D721Med (cell line): ENCODE measurements at regions not wholly inside any gene's neighbourhood (a gene's known extent, or its start where the extent isn't known, plus 50 kb on each side); places are given as distances from the start of the nearest gene placed in this dataset.

Experiments
- DNase-seq: peaks from one replicate; pipeline ENCODE4 v3.0.0; 2011; ENCODE audit warnings: low spot score; ENCODE audit not compliant: insufficient read length
- FAIRE-seq: peaks from 2 replicates; lab custom pipeline; 2011; peaks lifted over from hg19 to GRCh38; lab: Jason Lieb, UNC
- CTCF ChIP-seq: IDR thresholded peaks from 2 replicates; pipeline ENCODE4 v1.5.1; 2012; ENCODE audit warnings: mild to moderate bottlenecking, control low read depth; ENCODE audit not compliant: insufficient read depth; ENCODE audit errors: missing control alignments

- no peak for TF ChIP-seq CTCF
- DNase-seq, result no peak
- FAIRE-seq, result no peak
These were observed 1076.5 kb upstream of the ARRDC3 start for GRCh38 chr5:92459654-92460053.

DNA sequence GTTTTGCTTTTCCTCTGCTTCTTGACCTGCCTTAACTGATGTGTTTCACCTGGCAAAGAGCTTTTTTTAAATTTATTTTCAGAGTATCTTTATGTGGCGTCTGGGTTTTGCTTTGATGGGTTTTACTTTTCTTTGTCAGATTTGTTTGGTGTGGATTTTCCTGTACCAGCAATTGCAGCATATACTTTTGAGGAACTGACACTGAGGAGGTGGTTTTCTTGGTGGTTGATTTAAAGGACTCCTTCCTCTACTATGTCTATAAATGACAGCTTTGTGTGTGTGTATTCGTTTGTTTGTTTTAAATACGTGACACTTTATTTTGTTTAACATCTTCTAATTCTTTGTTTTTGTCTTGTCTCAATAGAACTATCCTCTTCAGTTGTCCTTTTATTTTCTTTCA lies 1071.9 kb upstream of the ARRDC3 start:
- DNase-seq (no peak), FAIRE-seq (no peak)
- no peak for TF ChIP-seq CTCF

DNA sequence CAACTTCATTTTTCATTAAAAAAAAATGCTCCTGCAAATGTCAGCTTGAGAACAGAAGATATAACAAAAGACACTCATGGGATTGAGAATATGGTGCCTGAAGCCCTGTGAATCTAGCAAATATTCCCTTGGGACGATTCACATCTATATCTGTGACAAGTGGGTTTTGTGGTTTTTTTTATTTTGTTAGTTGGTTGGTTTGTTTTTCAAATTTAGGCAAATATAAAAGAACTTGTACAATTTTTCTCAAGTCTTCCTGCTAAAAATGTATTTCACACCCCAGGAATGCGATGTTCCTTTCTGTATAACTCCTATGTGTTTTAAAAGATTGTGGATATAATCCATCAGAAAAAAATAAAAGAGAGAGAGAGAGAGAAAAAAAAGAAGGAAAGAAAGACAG lies 1061.8 kb upstream of the ARRDC3 start:
- FAIRE-seq (no peak), DNase-seq (no peak)
- TF ChIP-seq CTCF, result no peak

DNA sequence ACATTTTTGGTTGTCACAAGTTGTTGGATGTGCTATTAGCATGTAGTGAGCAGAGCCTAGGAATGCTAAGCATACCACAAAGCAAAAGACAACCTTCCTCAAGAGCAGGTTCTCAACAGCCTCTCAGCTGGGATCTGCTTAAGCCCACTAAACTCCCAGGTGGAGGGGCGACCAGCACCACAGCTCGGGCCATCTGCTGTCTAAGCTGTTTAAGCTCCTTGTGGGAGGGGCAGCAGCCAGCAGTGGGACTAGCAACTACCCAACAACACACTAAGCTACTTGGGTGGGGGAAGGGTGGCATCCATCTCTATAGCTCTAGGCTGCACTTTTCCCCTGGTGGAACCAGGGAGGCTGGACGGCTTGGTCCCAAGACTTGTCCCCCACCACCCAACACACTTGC lies 1052.7 kb upstream of the ARRDC3 start:
- TF ChIP-seq CTCF, result no peak
- DNase-seq (no peak), FAIRE-seq (no peak)

GRCh38 chr5:92429646-92430045 lies 1046.5 kb upstream of the ARRDC3 start:
- no peak for DNase-seq
- FAIRE-seq, result no peak
- TF ChIP-seq CTCF, result no peak

DNA sequence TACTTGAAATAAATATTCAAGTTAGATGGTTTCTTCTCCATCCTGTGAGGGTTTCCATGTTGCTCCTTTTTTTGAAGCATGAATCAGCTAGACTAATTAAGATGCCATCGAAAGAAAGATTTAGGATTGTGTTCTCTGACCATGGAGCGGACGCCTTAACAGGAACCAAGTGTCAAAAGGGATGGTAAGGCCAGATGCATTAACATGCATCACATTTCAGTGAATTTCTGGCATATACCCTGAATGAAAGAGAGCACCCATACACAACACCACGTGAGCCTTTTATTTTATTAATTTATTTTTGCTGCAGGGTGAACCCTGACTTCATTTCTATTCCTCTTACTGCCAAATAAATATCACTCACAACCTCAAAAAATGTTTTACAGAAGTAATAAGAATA lies 1045.3 kb upstream of the ARRDC3 start:
- no peak for DNase-seq
- FAIRE-seq, result no peak
- no peak for TF ChIP-seq CTCF

DNA sequence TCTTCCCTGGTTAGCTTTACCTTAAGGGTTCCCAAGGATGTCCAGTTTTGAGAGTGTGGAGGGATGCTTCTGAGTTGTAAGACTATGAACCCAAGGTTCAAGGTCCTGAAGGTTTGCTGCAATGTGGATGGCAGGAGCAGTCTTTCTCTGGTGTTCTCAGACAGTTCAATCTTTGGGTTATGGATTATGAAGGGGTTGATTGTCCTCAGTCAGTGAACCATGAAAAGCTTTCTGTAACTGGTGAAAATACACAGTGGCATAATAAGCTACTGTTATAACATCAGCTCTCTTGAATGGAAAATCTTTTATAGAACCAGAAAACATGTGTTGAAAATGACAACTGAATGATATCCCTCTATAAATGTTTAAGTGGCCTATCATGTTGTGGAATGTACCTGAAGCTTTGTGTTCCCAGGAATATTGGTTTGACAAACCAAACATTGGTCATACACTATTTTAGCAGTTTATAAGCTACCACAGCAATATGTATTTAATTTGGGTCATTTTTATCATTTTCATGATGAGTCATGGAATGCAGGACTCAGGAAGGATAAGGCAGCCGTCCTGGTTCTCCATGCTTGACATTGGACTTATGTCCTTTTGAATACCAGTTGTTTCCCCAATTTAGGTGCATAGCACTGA lies 1041.8 kb upstream of the ARRDC3 start:
- DNase-seq (no peak), FAIRE-seq (no peak)
- TF ChIP-seq CTCF, result no peak
